ENCODE measurements at regions not wholly inside any gene's neighbourhood (a gene's known extent, or its start where the extent isn't known, plus 50 kb on each side); places are given as distances from the start of the nearest gene placed in this dataset.

GRCh38 chr6:165872811-165873210 is 209.8 kb upstream of the PDE10A start:
- DNase-seq = no peak

GRCh38 chr6:165872311-165872710 is 209.3 kb upstream of the PDE10A start:
- no peak for DNase-seq

- DNase-seq = no peak
These were observed 208.5 kb upstream of the PDE10A start for GRCh38 chr6:165871571-165871970.

GRCh38 chr6:165869526-165869925 is 206.5 kb upstream of the PDE10A start:
- no peak for DNase-seq

- DNase-seq = no peak
These were observed 201.9 kb upstream of the PDE10A start for GRCh38 chr6:165864925-165865324.

GRCh38 chr6:165864218-165864617 is 201.2 kb upstream of the PDE10A start:
- no peak for DNase-seq

GRCh38 chr6:165863801-165864200 is 200.8 kb upstream of the PDE10A start:
- no peak for DNase-seq

- DNase-seq = no peak
These were observed 199.8 kb upstream of the PDE10A start for GRCh38 chr6:165862813-165863212.

- DNase-seq = no peak
These were observed 198.2 kb upstream of the PDE10A start for GRCh38 chr6:165861226-165861625.

- no peak for DNase-seq
These were observed 195.5 kb upstream of the PDE10A start for GRCh38 chr6:165858586-165858985.

- DNase-seq = no peak
These were observed 192.8 kb upstream of the PDE10A start for GRCh38 chr6:165855856-165856255.

- no peak for DNase-seq
These were observed 192.0 kb upstream of the PDE10A start for GRCh38 chr6:165854863-165855593.

- DNase-seq = no peak
These were observed 191.2 kb upstream of the PDE10A start for GRCh38 chr6:165854061-165854862.

- no peak for DNase-seq
These were observed 189.6 kb upstream of the PDE10A start for GRCh38 chr6:165852676-165853075.

GRCh38 chr6:165850434-165851019 is 187.5 kb upstream of the PDE10A start:
- DNase-seq = peak; percentile 45

- no peak for DNase-seq
These were observed 186.7 kb upstream of the PDE10A start for GRCh38 chr6:165849534-165850430.

- DNase-seq = no peak
These were observed 185.0 kb upstream of the PDE10A start for GRCh38 chr6:165848086-165848426.

GRCh38 chr6:165847407-165848085 is 184.5 kb upstream of the PDE10A start:
- DNase-seq = no peak

- DNase-seq = no peak
These were observed 183.3 kb upstream of the PDE10A start for GRCh38 chr6:165846123-165846966.

- DNase-seq = no peak
These were observed 182.5 kb upstream of the PDE10A start for GRCh38 chr6:165845493-165845892.

- no peak for DNase-seq
These were observed 181.8 kb upstream of the PDE10A start for GRCh38 chr6:165844801-165845364.

Data from fibroblast of skin of scalp (primary cell).